OCI-LY1 (cell line): ENCODE measurements at regions not wholly inside any gene's neighbourhood (a gene's known extent, or its start where the extent isn't known, plus 50 kb on each side); places are given as distances from the start of the nearest gene placed in this dataset.

Experiments used
- CTCF ChIP-seq: fragments of 200-600 bp; sonication (generic), shearing (Covaris generic); IDR thresholded peaks from 2 replicates; pipeline ENCODE4 v1.5.1; 2017; ENCODE audit warnings: mild to moderate bottlenecking, antibody characterized with exemption, low read length, moderate library complexity, mixed read lengths
- EZH2 ChIP-seq: fragments of 200-600 bp; sonication (generic), shearing (Covaris generic); IDR thresholded peaks from 2 replicates; pipeline ENCODE4 v1.8.0; 2017; ENCODE audit warnings: borderline replicate concordance, mixed run types, mild to moderate bottlenecking, antibody characterized with exemption, low read length, moderate library complexity, mixed read lengths

GRCh38 chr3:13261892-13262291, 158.2 kb downstream of the NUP210 start:
- no peak for TF ChIP-seq CTCF
- no peak for TF ChIP-seq EZH2
